ENCODE measurements at regions not wholly inside any gene's neighbourhood (a gene's known extent, or its start where the extent isn't known, plus 50 kb on each side); places are given as distances from the start of the nearest gene placed in this dataset.
A peak's percentile ranks its signal among the peaks of the same experiment; 100 is the strongest.

DNA sequence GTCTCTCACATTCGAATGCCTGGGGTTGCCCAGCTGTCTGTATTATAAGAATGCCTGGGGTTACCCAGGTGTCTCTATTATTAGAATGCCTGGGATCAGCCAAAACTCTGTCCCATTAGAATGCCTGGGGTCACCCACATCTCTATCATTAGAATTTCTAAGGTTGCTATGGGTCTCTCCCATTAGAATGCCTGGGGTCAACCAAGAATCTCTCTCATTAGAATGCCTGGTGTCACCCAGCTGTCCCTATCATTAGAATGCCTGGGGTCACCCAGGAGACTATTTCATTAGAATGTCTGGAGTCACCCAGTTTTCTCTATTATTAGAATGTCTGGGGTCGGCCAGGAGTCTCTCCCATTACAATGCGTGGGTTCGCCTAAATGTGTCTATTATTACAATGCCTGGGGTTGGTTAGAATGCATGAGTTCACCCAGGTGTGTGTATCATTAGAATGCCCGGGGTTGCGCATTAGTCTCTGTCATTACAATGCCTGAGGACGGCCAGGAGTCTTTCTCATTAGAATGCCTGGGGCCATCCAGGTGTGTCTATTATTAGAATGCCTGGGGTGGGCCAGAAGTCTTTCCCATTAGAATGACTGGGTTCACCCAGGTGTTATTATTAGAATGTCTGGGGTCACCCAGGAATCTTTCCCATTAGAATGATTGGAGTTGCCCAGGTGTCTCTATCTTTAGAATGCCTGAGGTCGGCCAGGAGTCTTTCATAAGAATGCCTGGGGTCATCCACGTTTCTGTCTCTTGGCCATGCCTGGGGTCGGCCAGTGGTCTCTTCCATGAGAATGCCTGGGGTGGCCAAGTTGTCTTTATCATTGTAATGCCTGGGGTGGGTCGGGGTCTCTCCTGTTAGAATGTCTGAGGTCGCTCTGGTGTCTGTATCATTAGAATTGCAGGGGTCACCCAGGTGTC lies 59.6 kb downstream of the RNF187 start:
- DNase-seq, result no peak

- DNase-seq, result no peak
These were observed 60.2 kb downstream of the RNF187 start for GRCh38 chr1:228547464-228547792.

DNA sequence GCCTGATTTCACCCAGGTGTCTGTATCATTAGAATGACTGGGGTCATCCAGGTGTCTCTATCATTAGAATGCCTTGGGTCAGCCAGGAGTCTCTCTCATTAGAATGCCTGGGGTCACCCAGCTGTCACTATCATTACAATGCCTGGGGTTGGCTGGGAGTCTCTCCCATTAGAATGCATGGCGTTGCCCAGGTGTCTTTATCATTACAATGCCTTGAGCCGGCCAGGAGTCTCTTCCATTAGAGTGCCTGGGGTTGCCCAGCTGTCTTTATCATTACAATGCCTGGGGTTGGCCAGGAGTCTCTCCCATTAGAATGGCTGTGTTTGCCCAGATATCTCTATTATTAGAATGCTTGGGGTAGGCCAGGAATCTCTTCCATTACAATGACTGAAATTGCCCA lies 61.6 kb downstream of the RNF187 start:
- DNase-seq, result no peak

DNA sequence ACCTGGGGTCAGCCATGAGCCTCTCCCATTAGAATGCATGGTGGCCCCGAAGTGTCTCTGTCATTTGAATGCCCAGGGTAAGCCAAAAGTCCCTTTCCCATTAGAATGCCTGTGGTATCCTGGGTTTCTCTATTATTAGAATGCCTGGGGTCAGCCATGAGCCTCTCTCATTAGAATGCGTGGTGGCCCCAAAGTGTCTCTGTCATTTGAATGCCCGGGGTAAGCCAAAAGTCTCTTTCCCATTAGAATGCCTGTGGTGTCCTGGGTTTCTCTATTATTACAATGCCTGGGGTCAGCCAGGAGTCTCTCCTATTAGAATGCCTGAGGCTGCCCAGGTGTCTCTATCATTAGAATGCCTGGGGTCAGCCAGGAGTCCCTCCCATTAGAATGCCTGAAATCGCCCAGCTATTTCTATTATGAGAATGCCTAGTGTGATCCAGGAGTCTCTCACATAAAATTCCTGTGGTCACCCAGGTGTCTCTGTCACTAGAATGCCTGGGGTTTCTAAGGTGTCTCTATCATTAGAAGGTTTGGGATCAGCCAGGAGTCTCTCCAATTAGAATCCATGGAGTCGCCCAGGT lies 65.5 kb downstream of the RNF187 start:
- DNase-seq, result no peak

- no peak for DNase-seq
These were observed 66.9 kb downstream of the RNF187 start for GRCh38 chr1:228554107-228554506.

- DNase-seq, result no peak
These were observed 68.2 kb downstream of the RNF187 start for GRCh38 chr1:228555074-228555994.

DNA sequence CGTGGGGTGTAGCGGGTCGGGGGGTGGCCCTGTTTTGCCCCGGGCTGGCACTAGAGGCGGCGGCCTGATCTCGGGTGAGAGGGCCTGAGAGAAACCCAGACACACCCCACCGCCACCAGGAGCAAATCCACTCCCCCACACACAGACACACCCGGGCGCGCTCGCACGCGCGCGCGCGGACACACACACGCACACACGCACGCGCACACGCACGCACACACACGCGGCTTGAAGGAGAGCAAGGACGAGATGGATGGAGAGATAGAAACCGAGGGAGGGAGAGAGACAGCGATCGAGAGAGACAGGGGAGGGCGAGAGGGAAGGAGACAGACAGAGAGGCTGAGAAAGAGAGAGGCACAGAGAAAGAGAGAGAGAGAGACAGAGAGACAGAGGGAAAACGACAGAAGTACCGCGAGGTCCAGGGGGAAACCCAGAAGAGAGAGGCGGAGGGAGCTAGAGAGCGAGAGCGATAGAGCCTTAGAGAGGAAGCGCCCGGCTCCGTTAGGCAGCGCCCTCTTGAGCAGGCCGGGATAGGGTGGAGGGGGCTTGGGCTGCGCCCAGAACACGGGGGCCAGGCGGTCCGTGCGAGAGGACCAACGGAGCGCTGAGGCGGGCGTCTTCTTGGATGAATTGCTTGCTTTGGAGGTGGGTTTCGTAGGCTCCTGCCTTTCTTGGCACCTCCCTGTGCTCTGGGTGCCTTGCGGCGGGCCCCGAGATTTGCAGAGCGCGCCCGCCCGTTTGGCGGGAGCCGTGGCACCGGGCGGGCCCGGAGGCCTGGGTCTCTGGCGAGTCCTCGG lies 69.7 kb downstream of the RNF187 start:
- peak; percentile 8 to 13 for DNase-seq
